ENCODE measurements at regions not wholly inside any gene's neighbourhood (a gene's known extent, or its start where the extent isn't known, plus 50 kb on each side); places are given as distances from the start of the nearest gene placed in this dataset.

DNA sequence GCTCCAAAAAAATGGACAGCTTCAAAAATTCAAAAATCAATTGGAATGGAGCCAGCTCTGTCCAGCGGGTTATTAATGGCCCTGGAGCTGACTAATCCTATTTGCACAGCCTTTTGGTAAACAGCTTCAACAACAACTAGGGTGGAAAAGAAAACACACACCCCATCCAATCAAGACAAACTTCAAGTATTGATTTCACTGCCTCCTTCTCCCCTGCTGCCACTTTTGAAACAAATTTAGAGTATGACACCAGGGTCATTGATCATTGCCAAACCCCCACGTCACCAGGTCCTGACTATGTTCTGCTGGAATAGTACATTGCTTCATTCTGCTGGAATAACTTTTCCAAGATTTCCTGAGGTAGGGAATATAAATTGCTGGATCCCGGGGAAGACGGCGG is 56.8 kb upstream of the GTF3A start:
- no peak for DNase-seq (ENCODE audit: low read depth)

GRCh38 chr13:27370305-27370872 is 54.0 kb upstream of the GTF3A start:
- DNase-seq (ENCODE audit: low read depth): peak; percentile 15

DNA sequence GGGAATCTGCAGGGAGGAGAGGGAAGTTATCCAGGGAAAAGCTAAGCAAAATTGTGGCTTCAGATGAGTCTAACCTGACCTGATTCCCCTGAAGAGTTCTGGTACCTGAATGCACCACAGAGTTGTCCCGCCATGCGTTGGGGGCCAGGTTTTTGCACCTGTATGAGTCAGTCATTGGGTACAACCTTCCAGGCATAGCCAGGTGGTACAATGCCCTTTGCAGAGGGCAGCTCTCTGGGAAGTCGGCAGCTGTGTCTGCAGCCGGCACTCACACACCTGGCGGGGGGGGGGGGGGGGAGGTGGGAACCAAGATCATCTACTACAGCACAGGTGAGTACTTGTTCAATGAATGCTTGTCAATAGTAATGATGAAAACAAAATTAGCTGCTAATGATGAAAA is 52.5 kb upstream of the GTF3A start:
- DNase-seq (ENCODE audit: low read depth): no peak

DNA sequence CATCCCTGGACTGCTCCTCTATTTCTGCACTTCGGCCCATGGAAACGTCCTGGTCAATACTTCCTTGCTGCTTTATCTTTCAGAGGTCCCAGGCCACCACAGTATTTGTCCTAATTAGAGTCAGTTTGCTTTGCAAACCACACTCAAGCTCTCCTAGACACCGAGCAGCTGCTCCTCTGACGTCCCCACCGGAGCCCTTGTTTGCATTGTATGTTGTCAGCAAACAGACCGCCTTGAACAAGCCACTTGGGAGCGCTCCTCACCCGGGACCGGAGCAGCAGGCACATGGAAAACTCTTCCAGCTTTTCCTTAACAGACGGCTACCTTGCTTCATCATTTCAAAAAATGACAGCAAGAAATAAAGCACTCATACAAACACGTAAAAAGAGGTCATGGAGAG is 51.5 kb upstream of the GTF3A start:
- peak; percentile 15 for DNase-seq (ENCODE audit: low read depth)

DNA sequence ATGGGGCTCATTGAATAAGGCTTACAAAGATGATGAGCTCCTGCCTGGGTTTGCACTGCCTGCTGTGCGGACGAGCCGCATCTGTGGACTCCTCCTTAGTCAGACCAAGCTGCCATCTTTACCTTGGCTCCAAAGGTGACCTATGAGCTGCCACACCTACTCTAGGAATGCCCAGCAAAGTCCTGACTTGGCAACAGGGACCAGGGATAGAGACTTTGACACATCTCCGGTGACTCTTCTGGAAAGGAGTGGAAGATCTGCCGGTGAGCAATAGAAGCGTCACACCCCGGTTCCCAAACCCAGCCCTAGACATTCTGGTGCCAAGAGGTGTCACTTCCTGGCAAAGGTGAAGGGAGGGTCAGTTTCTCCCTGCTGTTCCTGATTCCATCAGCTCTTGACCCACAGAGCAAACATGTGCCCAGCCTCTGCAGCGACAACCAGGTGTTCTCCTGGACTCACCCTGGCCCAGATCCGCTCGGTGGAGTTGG is 50.2 kb upstream of the GTF3A start:
- no peak for DNase-seq (ENCODE audit: low read depth)

Data from EH (cell line).